ENCODE measurements at regions not wholly inside any gene's neighbourhood (a gene's known extent, or its start where the extent isn't known, plus 50 kb on each side); places are given as distances from the start of the nearest gene placed in this dataset.

- H3K4me3 Mint-ChIP-seq: no peak overlapping the region
- no peaks in the 10 kb centered on the region for H3K4me1 Mint-ChIP-seq (ENCODE audit: low read depth)
- H3K9me3 ChIP-seq (ENCODE audit: control insufficient read depth in 1 of 2, insufficient read depth in 1 of 2, low read length in 2 of 2): peaks cover 42 to 98% of the 10 kb centered on the region in 2 experiments
- no peak for DNase-seq
- peaks cover 85% of the 10 kb centered on the region for H3K36me3 Mint-ChIP-seq (ENCODE audit: low read depth)
- H3K9me3 Mint-ChIP-seq: peaks cover 27% of the 10 kb centered on the region
- H3K4me1 ChIP-seq (ENCODE audit: insufficient read depth, low read length): no peaks in the 10 kb centered on the region
- ATAC-seq (ENCODE audit: poor library complexity): no peak
- peaks cover 32% of the 10 kb centered on the region for H3K36me3 ChIP-seq (ENCODE audit: insufficient read depth, low read length)
- no peak overlapping the region for H3K27ac Mint-ChIP-seq
- H3K27ac ChIP-seq (ENCODE audit: low read depth in 1 of 2, low read length in 2 of 2): no peak overlapping the region
- intact Hi-C loops (cut with DNase I, micrococcal nuclease): no loop called here
- no peaks in the 10 kb centered on the region for H3K27me3 ChIP-seq (ENCODE audit: control insufficient read depth in 1 of 2, insufficient read depth in 2 of 2, low read length in 2 of 2)
- POLR2A ChIA-PET: no interaction called here
- no peaks in the 10 kb centered on the region for H3K27me3 Mint-ChIP-seq
- CTCF ChIA-PET: no interaction called here
- TF ChIP-seq CTCF (IDR thresholded peaks at IDR 0.05): no peak
- H3K4me3 ChIP-seq (ENCODE audit: low read length): no peak overlapping the region
Observed at GRCh38 chr10:42519079-42519478, 119.3 kb downstream of the ZNF33B start.

GRCh38 chr10:42513921-42514320 is 124.4 kb downstream of the ZNF33B start:
- POLR2A ChIA-PET: no interaction called here

GRCh38 chr10:42491801-42492200 is 146.6 kb downstream of the ZNF33B start:
- POLR2A ChIA-PET: no interaction called here
- CTCF ChIA-PET: no interaction called here
- Histone ChIP-seq H3K9me3 (ENCODE audit: control insufficient read depth in 1 of 2, insufficient read depth in 1 of 2, low read length in 2 of 2) (peaks cover 0 to 2% of the 10 kb centered on the region in 2 experiments), H3K27me3 (ENCODE audit: control insufficient read depth in 1 of 2, insufficient read depth in 2 of 2, low read length in 2 of 2) (no peaks in the 10 kb centered on the region), H3K4me3 (ENCODE audit: low read length) (no peak overlapping the region), H3K27ac (ENCODE audit: low read depth in 1 of 2, low read length in 2 of 2) (no peak overlapping the region), H3K36me3 (ENCODE audit: insufficient read depth, low read length) (no peaks in the 10 kb centered on the region), H3K4me1 (ENCODE audit: insufficient read depth, low read length) (no peaks in the 10 kb centered on the region)
- peaks cover 3% of the 10 kb centered on the region for H3K27me3 Mint-ChIP-seq
- H3K4me1 Mint-ChIP-seq (ENCODE audit: low read depth): no peaks in the 10 kb centered on the region
- H3K9me3 Mint-ChIP-seq: peaks cover 2% of the 10 kb centered on the region
- TF ChIP-seq CTCF (IDR thresholded peaks at IDR 0.05): no peak
- H3K27ac Mint-ChIP-seq: no peak overlapping the region
- ATAC-seq (ENCODE audit: poor library complexity): no peak
- intact Hi-C loops (cut with DNase I, micrococcal nuclease): no loop called here
- DNase-seq: no peak
- no peak overlapping the region for H3K4me3 Mint-ChIP-seq
- H3K36me3 Mint-ChIP-seq (ENCODE audit: low read depth): no peaks in the 10 kb centered on the region

More at GRCh38 chr10:42513921-42514320, 124.4 kb downstream of the ZNF33B start:
- H3K9me3 Mint-ChIP-seq: peaks cover 24% of the 10 kb centered on the region
- H3K27ac ChIP-seq (ENCODE audit: low read depth in 1 of 2, low read length in 2 of 2): no peak overlapping the region
- intact Hi-C loops (cut with DNase I, micrococcal nuclease): no loop called here
- H3K36me3 Mint-ChIP-seq (ENCODE audit: low read depth): peaks cover 39% of the 10 kb centered on the region
- H3K27me3 ChIP-seq (ENCODE audit: control insufficient read depth in 1 of 2, insufficient read depth in 2 of 2, low read length in 2 of 2): no peaks in the 10 kb centered on the region
- DNase-seq: no peak
- no peak for ATAC-seq (ENCODE audit: poor library complexity)
- H3K27ac Mint-ChIP-seq: no peak overlapping the region
- H3K27me3 Mint-ChIP-seq: no peaks in the 10 kb centered on the region
- no peak overlapping the region for H3K4me3 Mint-ChIP-seq
- H3K4me1 ChIP-seq (ENCODE audit: insufficient read depth, low read length): no peaks in the 10 kb centered on the region
- no peak for TF ChIP-seq CTCF (IDR thresholded peaks at IDR 0.05)
- no peak overlapping the region for H3K4me3 ChIP-seq (ENCODE audit: low read length)
- H3K36me3 ChIP-seq (ENCODE audit: insufficient read depth, low read length): no peaks in the 10 kb centered on the region
- H3K9me3 ChIP-seq (ENCODE audit: control insufficient read depth in 1 of 2, insufficient read depth in 1 of 2, low read length in 2 of 2): peaks cover 30 to 91% of the 10 kb centered on the region in 2 experiments
- no peaks in the 10 kb centered on the region for H3K4me1 Mint-ChIP-seq (ENCODE audit: low read depth)
- CTCF ChIA-PET: no interaction called here
